ENCODE measurements at regions not wholly inside any gene's neighbourhood (a gene's known extent, or its start where the extent isn't known, plus 50 kb on each side); places are given as distances from the start of the nearest gene placed in this dataset.

DNA sequence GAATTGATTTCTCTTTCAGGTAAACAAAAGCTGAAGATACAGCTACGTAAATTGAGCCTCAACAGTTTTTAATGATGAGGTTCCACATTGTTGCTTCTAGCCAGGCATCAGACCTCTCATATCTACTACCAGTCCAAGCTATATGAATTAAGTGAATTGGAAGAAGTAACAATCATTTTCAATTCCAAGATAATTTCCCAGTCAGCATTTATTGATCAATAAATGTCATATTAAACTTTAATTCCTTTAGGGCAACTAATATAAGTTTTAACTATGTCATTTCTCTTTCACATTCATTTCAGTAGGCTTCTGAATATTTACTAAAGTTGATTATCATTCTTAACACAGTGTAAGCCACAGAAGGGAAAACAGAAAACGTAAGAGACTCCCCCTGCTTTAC is 1413.7 kb upstream of the CELF2 start:
- DNase-seq (ENCODE audit: low read depth, low spot score) = no peak

GRCh38 chr10:9605231-9605630 is 1412.4 kb upstream of the CELF2 start:
- DNase-seq (ENCODE audit: low read depth, low spot score) = no peak

DNA sequence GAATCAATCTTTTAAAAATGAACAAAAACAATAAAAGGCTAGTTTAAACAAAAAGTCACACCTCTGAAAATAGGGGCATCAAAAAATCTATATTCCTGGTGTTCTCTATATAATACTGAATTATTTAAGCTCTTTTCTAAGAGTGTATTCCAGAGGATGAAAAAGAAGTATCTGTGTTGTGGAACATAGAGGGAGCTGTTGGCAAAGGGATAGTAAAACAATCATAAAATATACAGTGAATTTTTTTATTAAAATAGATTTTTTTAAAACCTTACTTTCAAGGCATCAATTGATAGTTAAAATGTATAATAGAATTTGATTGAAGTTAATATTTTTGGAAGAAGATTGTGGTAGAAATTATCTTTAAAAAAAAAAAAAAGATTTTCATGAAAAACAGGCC is 1409.1 kb upstream of the CELF2 start:
- DNase-seq (ENCODE audit: low read depth, low spot score) = no peak

GRCh38 chr10:9613338-9614075 is 1404.2 kb upstream of the CELF2 start:
- DNase-seq (ENCODE audit: low read depth, low spot score) = no peak

GRCh38 chr10:9615189-9615588 is 1402.5 kb upstream of the CELF2 start:
- DNase-seq (ENCODE audit: low read depth, low spot score) = no peak

- no peak for DNase-seq (ENCODE audit: low read depth, low spot score)
Measured at GRCh38 chr10:9621216-9621615, 1396.5 kb upstream of the CELF2 start.

- no peak for DNase-seq (ENCODE audit: low read depth, low spot score)
Measured at GRCh38 chr10:9625304-9625703, 1392.4 kb upstream of the CELF2 start.

DNA sequence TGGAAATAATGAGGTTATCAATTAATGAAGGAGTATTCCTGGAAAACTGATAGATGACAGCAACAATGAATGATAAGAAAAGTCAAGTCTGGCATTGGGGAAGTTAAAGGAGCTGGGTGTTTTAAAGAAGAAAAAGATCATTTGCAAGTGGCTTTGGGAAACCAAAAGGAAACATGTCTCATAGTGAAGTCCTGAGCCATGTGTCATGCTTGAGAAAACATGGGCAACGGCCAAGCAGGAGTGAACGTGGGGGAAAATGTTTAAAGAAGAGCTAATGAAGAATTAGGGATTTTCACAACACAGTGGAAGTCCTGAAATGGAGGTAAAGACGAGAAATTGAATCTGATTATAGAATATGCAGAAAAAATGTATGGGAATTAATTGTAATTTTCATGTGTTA is 1383.2 kb upstream of the CELF2 start:
- DNase-seq (ENCODE audit: low read depth, low spot score) = no peak

GRCh38 chr10:9635691-9636090 is 1382.0 kb upstream of the CELF2 start:
- no peak for DNase-seq (ENCODE audit: low read depth, low spot score)

DNA sequence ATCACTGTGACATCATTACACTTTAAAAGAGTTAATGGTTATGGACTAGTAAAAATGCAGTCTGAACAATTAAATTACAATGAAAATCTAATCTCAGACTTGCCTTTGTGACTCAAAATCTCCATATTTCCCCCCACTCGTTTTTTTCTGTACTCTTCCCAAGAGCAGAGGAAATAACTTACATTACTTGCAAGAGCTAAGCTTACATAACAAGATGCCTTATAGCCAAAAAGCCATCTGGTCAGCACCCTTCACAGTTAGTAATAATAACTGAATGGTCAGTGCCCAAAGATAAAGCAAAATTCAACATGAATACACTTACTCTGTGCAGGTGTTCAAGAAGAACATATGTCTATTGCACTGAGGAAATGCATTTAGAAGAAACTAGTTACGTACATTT is 1381.5 kb upstream of the CELF2 start:
- DNase-seq (ENCODE audit: low read depth, low spot score) = no peak

DNA sequence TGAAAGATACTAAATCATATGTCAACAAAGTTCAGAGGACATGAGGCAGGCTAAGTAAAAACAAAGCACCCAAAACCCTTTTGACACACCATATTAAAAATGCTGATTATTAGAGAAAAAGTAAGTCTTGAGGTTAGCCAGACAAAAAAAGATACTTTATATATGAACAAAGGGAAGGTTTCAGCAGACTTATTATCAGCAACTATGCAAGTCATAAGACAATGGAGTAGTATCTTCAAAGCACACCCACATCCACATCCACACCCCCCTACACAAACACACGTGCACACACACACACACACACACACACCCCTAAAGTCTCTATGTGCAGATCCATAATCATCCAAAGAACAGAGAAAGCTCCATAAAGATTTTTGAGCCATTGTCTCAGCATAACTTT is 1373.9 kb upstream of the CELF2 start:
- no peak for DNase-seq (ENCODE audit: low read depth, low spot score)

DNA sequence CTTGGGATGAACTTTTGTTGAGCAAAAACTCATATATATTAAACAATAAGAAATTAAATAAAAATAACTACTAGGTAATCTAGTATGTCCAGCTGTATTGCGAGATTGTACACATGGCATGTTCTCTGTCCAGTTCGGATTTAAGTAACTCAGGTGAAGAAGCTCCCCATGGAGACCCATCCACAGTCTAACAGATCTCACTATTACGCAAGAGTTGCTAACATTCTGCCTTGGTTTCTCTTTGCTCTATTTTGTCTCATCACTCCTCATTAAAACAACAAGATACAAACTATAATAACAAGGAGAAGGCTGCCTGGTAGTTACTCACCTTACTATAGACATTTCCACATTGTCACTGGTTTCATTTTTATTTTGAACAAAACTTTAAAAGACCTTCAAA is 1372.3 kb upstream of the CELF2 start:
- DNase-seq (ENCODE audit: low read depth, low spot score) = no peak

DNA sequence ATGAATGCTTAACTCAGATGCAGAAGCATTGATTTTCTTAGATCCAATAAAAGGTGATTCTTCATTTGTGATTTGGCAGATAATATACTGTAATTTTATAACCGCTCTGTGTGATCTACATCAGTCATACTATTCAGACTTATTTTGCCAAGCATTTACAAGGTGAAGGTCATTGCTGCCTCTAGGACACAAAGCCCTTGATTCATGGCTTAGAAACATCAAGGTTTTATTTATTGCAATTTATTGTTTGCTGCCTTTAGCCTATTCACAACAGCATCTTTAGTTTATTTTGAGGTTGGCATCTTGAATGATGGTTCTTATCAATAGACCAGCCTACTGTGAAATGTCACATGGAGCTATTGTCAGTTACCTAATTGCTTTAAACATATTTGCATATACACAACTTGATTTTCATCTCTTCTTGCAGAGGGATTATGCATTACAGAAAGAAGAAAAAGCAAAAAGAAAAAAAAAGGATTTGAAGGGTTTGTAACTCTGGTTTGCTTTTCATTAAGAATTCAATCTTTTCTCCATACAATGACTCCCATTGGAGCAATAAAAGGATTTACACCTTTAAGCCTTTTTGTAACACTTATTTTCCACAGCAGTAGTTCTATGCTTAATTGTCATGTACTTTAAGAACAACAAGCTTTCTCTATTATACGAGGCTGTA is 1371.6 kb upstream of the CELF2 start:
- DNase-seq (ENCODE audit: low read depth, low spot score) = no peak

GRCh38 chr10:9654261-9654660 is 1363.4 kb upstream of the CELF2 start:
- DNase-seq (ENCODE audit: low read depth, low spot score) = no peak

DNA sequence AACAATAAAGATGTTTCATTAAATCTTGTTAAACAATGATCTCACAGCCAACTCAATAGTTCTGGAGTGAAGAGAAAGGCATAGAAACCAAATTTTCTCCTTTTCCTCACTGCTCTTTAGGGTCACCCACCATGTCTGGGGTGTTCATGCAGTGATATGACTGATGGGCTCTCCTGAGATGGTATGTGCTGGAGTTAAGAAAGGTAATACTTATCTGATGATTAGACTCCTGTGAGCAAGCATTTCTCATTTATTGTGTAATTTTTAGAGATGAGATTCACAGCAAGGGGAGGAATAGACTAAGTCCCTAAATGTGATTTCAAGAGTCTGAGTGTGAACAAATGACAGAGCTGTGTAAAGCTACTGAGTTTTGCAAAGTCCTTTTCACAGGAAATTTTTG is 1361.3 kb upstream of the CELF2 start:
- DNase-seq (ENCODE audit: low read depth, low spot score) = no peak

DNA sequence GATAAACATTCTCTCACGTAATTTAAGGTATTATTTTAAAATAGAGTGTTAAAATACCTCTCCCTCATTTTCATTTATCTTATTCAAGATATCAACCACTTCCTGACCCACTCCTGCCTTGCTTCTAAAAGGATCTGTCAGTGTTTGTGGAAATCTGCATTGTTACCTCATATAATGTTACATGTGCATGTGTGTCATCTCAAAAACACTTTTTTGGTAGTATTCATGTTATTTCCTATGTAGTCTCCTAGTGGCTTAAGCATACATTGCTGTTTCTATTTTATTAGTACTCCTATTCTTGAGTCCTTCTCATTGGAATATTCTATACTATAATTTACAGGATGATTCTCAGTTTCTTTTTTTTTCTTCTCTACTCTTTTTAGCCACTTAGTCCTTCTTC is 1360.7 kb upstream of the CELF2 start:
- no peak for DNase-seq (ENCODE audit: low read depth, low spot score)

- no peak for DNase-seq (ENCODE audit: low read depth, low spot score)
Measured at GRCh38 chr10:9657530-9657929, 1360.1 kb upstream of the CELF2 start.

DNA sequence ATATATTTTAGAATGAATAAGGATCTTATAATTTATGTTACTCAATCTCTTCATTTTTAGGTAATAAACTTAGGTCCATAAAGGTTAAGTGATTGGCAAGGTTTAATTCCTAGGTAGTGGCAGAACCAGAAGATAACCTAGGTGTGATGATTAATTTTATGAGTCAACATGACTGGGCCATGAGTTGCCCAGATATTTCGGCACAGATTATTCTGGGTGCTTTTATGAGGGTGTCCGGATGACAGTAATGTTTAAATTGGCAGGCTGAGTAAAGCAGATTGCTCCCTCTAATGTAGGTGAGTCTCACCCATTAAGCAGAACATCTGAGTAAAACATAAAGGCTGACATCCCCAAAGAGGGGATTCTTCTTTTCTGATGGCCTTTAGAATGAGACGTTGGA is 1349.3 kb upstream of the CELF2 start:
- no peak for DNase-seq (ENCODE audit: low read depth, low spot score)

GRCh38 chr10:9670911-9671310 is 1346.8 kb upstream of the CELF2 start:
- no peak for DNase-seq (ENCODE audit: low read depth, low spot score)

DNA sequence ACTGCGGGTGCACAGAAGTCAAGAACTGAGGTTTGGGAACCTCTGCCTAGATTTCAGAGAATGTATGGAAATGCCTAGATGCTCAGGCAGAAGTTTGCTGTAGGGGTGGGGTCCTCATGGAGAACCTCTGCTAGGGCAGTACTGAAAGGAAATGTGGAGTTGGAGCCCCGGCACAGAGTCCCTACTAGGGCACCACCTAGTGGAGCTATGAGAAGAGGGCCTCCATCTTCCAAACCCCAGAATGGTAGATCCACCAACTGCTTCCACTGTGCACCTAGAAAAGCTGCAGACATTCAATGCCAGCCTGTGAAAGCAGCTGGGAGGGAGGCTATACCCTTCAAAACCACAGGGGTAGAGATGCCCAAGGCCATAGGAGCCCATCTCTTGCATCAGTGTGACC is 1336.0 kb upstream of the CELF2 start:
- no peak for DNase-seq (ENCODE audit: low read depth, low spot score)

DNA sequence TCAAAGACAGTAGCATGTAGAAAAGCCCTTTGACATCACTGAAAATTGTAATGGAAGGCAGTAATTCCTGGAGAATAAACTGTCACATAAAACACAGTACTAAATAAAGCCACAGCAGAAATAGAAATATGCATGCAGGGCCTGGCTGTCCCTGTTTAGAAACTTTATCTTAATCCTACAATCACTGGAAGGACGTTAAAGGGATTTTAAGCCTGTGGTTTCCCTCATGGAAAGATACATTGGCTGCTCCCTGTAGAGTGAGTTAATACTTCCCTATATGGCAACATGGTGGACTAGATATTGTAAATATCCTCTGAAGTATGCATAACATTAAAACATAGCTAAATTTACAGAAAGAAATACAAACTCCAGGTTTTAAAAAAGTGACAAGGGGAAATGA is 1334.9 kb upstream of the CELF2 start:
- DNase-seq (ENCODE audit: low read depth, low spot score) = no peak

DNA sequence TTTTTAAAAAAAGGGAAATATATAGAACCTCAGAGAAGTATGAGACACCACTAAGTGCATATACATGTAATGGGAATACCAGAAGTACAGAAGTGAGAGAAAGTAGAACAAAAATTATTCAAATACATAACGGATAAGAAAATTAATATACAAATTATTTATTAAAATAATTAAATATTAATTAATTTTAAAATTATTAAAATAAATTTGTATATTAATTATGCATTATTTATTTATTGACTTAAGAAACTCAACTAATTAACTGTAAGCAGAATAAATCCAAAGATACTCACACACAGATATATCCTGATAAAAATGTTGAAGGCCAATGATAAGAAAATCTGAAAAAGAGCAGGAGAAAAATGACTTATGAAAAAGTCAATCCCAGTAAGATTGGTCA is 1333.5 kb upstream of the CELF2 start:
- DNase-seq (ENCODE audit: low read depth, low spot score) = no peak

DNA sequence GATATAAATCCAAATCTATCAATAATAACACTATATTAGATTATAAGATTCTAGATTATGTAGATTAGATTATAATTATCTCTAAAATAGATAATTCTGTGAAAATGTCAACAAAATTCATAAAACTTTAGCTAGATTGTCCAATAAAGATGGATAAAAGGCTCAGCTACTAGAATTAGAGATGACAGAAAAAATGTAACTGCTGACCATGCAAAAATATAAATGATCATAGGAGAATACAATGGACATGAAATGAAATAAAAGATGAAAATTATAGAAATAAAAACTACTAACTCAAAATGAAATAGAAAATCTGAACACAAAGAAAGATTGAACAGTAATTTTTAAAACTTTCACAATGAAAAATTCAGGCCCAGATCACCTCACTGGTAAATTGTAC is 1332.1 kb upstream of the CELF2 start:
- no peak for DNase-seq (ENCODE audit: low read depth, low spot score)

GRCh38 chr10:9688711-9689110 is 1329.0 kb upstream of the CELF2 start:
- no peak for DNase-seq (ENCODE audit: low read depth, low spot score)
